GM21381 (cell line): ENCODE measurements at regions not wholly inside any gene's neighbourhood (a gene's known extent, or its start where the extent isn't known, plus 50 kb on each side); places are given as distances from the start of the nearest gene placed in this dataset.

ENCODE experiments used
- ATAC-seq: cut with Tn5 transposase; IDR thresholded peaks from one replicate; pipeline ENCODE4 v1.9.1; 2021; ENCODE audit warnings: mild to moderate bottlenecking, moderate library complexity; ENCODE audit not compliant: unreplicated experiment

DNA sequence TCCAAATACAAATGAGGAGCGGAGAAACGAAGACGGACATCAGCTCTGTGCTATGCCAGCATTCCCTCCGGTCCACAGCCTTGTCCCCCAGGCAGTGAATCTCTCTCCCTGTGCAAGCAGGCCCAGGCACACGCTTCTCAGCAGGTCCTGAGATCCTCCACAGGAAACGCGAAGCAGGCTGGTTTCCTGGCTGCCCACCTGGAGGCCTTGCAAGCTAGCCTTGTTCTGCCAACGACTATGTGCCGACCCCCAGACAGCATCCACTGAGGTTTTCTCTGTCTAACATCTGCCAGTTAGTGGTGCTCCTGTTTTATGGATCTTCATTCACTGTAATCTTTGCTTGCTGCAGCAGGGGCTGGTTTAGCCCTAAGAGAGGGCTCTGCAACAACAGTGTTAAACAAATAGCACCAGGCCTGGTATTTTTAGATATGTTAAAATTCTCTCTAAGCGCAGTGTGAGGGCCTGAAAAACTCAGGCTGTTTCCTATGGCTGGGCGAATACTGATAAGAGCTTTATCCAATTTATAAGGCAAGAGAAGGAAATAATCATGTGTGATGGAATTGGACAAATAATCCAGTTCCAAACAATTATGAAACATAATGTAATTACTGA, 386.0 kb upstream of the ARID1B start:
- ATAC-seq: no peak

- no peak for ATAC-seq
Measured at GRCh38 chr6:156390621-156391020, 386.6 kb upstream of the ARID1B start.

- ATAC-seq: no peak
Measured at GRCh38 chr6:156389296-156389695, 387.9 kb upstream of the ARID1B start.

GRCh38 chr6:156387472-156387871, 389.7 kb upstream of the ARID1B start:
- no peak for ATAC-seq

- ATAC-seq: no peak
Measured at GRCh38 chr6:156383059-156383458, 394.1 kb upstream of the ARID1B start.

DNA sequence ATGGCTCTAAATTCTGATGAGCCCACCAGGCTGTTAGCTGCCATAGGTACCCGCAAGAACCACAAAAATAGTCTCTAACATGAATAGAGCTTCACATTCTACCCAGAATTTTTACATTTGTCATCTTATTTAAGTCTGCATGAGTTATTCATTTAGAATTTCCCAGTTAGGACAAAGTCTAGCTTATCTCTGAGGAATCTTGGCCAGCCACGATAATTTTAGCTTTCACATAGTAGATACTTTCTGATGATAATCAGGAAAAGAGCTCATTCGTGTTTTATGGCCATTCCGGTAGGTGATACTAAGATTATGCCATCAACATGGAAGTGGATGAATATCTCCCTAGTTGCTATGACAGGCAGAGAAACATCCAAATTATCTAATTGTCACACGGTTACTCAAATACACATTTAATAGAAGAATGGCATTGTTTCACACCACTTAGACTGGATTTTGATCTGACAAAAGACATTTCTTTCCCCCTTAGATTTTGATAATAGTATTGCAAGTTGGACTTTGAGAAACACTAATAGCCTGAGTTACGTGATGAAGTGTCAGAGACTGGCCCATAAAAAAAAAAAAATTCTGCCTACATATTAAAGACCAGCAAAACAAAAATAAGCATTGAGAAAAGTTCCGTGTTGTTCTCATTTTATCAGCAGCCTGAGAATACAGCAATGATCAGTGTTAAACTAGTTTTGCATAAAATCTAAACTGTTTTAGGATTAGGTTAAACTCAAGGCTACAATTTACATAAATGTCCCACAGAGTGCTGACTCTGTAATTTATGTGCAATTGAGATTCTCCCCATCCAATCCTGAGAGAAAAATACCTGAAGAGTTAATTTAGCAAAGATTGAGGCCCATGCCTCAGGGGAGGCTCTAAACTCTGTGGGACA, 397.5 kb upstream of the ARID1B start:
- ATAC-seq: no peak

DNA sequence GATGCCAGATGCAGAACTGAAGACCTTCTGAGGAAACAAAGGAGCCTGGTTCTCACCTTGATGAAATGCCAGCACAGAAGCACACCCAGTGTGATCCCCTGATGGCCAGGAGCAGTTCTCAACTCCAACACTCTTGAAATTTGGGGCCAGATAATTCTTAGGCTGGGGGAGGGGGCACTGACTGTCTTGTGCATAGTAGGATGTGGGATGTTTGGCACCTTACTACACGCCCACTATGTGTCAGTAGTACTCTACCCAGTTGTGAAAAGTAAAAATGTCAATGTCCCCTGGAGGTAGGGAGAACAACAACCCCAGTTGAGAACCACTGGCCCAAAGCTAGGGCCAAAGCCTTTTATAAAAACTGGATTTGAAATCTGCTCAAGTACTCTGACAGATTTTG, 398.3 kb upstream of the ARID1B start:
- no peak for ATAC-seq

DNA sequence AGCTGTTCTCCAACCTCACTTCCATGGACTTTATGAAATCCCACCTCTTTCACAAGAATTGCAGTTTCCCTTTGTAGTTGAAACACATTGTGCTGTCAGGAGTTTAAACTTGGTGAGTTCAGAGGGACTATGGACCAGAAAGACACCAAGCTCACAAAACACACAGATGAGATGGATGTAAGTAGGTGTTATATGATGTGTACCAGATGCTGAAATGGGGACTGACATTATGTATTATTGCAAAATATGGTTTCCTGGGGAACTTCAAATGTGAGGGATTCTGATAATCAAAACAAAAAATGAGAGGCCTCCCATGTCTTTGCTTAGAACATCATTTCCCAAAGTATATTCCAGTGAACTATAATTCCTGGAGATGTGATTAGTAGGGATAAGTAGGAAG, 401.1 kb upstream of the ARID1B start:
- no peak for ATAC-seq

GRCh38 chr6:156359912-156360311, 417.3 kb upstream of the ARID1B start:
- ATAC-seq: no peak

DNA sequence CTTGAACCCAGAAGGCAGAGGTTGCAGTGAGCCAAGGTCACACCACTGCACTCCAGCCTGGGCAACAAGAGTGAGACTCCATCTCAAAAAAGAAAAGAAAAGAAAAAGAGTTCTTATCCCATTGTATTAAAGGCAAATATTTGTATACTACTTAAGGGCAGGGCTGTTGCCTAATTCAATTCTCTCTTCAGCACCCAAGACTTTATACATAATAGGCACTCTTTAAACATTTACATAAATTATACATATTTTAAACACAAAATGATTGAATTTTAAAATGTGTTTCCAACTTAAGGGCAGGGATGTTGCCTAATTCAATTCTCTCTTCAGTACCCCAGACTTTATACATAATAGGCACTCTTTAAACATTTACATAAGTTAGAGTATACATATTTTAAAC, 424.3 kb upstream of the ARID1B start:
- no peak for ATAC-seq

DNA sequence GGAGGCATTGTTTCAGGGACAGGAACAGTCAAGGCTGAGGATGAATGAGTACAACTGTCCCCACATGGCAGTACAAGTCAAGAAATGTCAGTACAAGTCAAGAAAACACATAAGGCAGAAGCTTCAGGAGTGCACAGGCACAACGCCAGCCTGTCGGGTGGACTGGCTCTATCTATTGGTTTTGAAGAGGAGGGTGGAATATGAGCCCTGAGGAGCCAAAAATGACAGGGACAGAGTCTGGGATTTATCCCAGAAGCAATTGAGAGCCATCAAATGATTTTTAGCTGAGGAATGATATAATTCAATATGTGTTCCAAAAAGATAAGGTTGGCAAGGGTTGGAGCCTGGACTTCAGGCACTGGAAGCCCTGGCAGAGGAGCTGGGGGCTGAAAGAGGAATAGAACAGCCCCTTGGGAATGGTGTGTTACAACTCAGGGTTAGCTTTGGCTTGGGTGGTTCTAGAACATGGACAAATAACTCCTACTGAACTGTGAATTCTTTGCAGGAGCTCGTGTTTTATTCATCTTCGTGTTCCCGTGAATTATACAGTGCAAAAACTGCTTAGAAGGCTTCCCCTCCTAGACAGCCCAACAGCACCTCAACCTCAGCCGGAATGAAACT, 425.7 kb upstream of the ARID1B start:
- no peak for ATAC-seq

GRCh38 chr6:156350337-156350736, 426.8 kb upstream of the ARID1B start:
- ATAC-seq: no peak

DNA sequence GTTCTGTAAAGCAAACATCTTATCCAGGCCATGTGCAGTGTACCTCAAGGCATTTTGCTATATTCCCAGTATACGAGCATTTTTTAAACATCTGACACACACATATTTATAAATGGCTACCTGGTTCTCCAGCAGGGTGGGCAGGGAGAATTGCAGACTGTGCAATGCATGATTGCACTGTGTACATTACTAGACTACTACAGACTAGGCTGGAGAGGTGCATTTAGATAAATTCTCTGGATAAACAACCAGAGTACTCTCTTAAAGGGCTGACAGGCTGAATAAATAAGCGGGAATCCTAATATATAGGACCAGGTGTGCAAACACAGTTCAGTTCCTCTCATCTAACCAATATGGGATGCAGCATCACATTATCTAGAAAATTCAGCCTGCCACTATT, 428.3 kb upstream of the ARID1B start:
- no peak for ATAC-seq

- no peak for ATAC-seq
Measured at GRCh38 chr6:156348424-156348823, 428.8 kb upstream of the ARID1B start.

DNA sequence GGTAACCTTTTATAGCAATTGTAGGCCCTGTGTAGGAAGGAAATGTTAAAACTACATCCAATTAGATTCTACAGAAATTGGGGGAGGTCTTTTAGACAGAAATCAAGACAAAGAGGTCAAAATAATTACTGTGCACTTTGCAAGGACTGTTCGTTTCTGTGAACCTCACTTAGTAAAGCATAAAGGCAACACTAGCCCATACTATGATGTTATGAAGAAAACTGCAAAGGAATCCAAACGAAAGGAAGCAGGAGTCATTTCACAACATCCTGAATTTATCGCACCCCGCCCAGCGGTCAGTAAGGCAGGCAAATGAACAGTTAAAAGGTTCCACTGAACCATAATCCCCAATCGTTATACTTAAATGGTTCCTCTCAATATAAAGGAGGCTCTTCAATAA, 429.5 kb upstream of the ARID1B start:
- no peak for ATAC-seq

- ATAC-seq: no peak
Measured at GRCh38 chr6:156347246-156347645, 429.9 kb upstream of the ARID1B start.

- no peak for ATAC-seq
Measured at GRCh38 chr6:156345700-156346099, 431.5 kb upstream of the ARID1B start.

- no peak for ATAC-seq
Measured at GRCh38 chr6:156344491-156344890, 432.7 kb upstream of the ARID1B start.

- ATAC-seq: no peak
Measured at GRCh38 chr6:156337801-156338200, 439.4 kb upstream of the ARID1B start.

GRCh38 chr6:156336733-156337132, 440.4 kb upstream of the ARID1B start:
- no peak for ATAC-seq

DNA sequence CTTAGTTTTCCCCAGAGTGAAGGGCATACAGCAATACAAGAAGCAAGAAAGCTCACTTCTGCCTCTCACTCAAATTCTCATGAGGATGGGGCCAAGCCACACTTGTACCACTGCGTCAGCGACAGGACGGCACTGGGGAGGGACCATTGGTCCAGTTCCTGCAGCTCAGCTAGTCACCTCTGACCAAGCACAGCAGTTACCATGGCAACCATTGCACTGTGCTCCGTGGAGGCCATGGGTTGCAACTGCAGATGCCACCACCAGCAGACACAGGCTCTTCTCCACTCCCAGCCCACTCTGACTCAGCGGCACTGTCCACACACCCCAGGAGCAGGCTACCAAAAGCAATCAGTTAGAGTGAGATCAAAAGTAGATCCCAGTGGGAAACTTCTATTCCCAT, 441.1 kb upstream of the ARID1B start:
- no peak for ATAC-seq

DNA sequence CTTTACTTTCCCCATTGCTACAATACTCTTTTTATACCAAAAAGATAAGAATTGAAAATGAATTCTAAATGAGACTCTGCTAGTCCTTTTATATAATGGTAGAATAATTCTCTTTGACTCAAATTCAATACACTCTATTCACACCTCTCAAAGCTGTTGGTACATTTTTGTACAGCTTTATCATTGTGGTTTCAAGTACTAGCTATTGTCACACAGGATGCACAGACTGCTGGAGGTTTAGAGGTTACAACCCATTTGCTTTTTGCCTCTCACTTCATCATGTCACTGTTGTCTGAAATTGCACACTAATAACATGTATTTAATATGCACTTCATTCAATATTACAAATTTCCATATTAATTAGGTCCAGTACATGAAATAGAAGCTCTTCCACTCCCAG, 442.2 kb upstream of the ARID1B start:
- ATAC-seq: no peak
